A549 (cell line): ENCODE measurements at regions not wholly inside any gene's neighbourhood (a gene's known extent, or its start where the extent isn't known, plus 50 kb on each side); places are given as distances from the start of the nearest gene placed in this dataset.

ENCODE experiments used
- ATAC-seq, 2 experiments: fragments of 200-7000 bp in 1 of 2; fragments of >200 bp in 1 of 2; cut with Nextera tagmentation in 1 of 2; cut with Tn5 transposase in 1 of 2; 3 replicates each; pipeline versions ENCODE4 v1.8.0 to v1.9.1; 2018 to 2020; ENCODE audit warnings: mild to moderate bottlenecking in 1 of 2, moderate library complexity in 1 of 2
- CTCF ChIA-PET: fragments of 300-600 bp; sonication (Branson Sonifier 250); formaldehyde crosslinking; extraction: SDS; loops from one replicate; lab custom pipeline; 2021; ENCODE audit warnings: antibody characterized with exemption, inconsistent platforms; lab: Yijun Ruan, JAX
- POLR2A ChIA-PET: fragments of 350-600 bp; formaldehyde crosslinking; extraction: SDS; loops from one replicate; lab custom pipeline; 2021; ENCODE audit warnings: antibody characterized with exemption, inconsistent platforms; lab: Yijun Ruan, JAX
- DNase-seq, 2 experiments: peaks; one replicate each; pipeline versions ENCODE4 v3.0.0 to v3.0.0-alpha.2; 2011 to 2016; ENCODE audit warnings: low read depth in 1 of 2, low spot score in 1 of 2
- FAIRE-seq: peaks from 2 replicates; lab custom pipeline; 2011; peaks lifted over from hg19 to GRCh38; lab: Jason Lieb, UNC
- H3K27ac ChIP-seq, 2 experiments: fragments of >200 bp; sonication (Bioruptor Twin); formaldehyde crosslinking; 3 replicates each; pipeline ENCODE4 v1.5.1; 2016 to 2017
- H3K4me1 ChIP-seq: fragments of >200 bp; sonication (Bioruptor Twin); formaldehyde crosslinking; 3 replicates; pipeline ENCODE4 v1.6.1; 2016
- H3K4me2 ChIP-seq: fragments of >200 bp; sonication (Bioruptor Twin); formaldehyde crosslinking; 3 replicates; pipeline ENCODE4 v1.6.1; 2016
- H3K4me3 ChIP-seq: fragments of >200 bp; sonication (Bioruptor Twin); formaldehyde crosslinking; 3 replicates; pipeline ENCODE4 v1.5.1; 2016
- H3K9me3 ChIP-seq: fragments of >200 bp; sonication (Bioruptor Twin); formaldehyde crosslinking; 3 replicates; pipeline ENCODE4 v1.6.1; 2016
- BCL3 ChIP-seq: fragments of >200 bp; sonication (Bioruptor Twin); formaldehyde crosslinking; IDR thresholded peaks from 3 replicates; pipeline ENCODE4 v1.6.1; 2016
- BHLHE40 ChIP-seq: IDR thresholded peaks from 2 replicates; pipeline ENCODE4 v1.6.1; 2012; ENCODE audit warnings: low read depth, low read length, inconsistent platforms
- CBX2 ChIP-seq: fragments of 200-600 bp; sonication (generic); IDR thresholded peaks from 2 replicates; pipeline ENCODE4 v1.6.1; 2016; ENCODE audit warnings: low read depth, mild to moderate bottlenecking, borderline replicate concordance
- CHD2 ChIP-seq: fragments of 150-350 bp; IDR thresholded peaks from 2 replicates; pipeline ENCODE4 v1.6.1; 2014; ENCODE audit warnings: low read length; ENCODE audit not compliant: partially characterized antibody
- CHD4 ChIP-seq: fragments of 200-600 bp; sonication (generic); IDR thresholded peaks from 2 replicates; pipeline ENCODE4 v1.6.1; 2016; ENCODE audit warnings: antibody characterized with exemption, mild to moderate bottlenecking, borderline replicate concordance
- CTCF ChIP-seq: fragments of >200 bp; sonication (Bioruptor Twin); formaldehyde crosslinking; IDR thresholded peaks from 3 replicates; pipeline ENCODE4 v1.5.1; 2016
- E2F6 ChIP-seq: IDR thresholded peaks from 2 replicates; pipeline ENCODE4 v1.6.1; 2012; ENCODE audit warnings: low read depth, borderline replicate concordance
- EHMT2 ChIP-seq: fragments of 200-600 bp; sonication (generic); IDR thresholded peaks from 2 replicates; pipeline ENCODE4 v1.6.1; 2016; ENCODE audit warnings: antibody characterized with exemption, low read depth, mild to moderate bottlenecking, moderate library complexity
- FOSL2 ChIP-seq, 2 experiments: fragments of 450-650 bp in 1 of 2; fragments of >200 bp in 1 of 2; sonication (Bioruptor Twin) in 1 of 2; formaldehyde crosslinking; IDR thresholded peaks; 2 replicates each; pipeline versions ENCODE4 v1.5.0 to v1.6.1; 2016 to 2020; ENCODE audit warnings: mild to moderate bottlenecking in 1 of 2, moderate library complexity in 1 of 2
- FOXS1 ChIP-seq: fragments of 250-450 bp; sonication (Bioruptor Pico); IDR thresholded peaks from 2 replicates; pipeline ENCODE4 v1.5.0; 2020; ENCODE audit warnings: mild to moderate bottlenecking, moderate library complexity
- HES2 ChIP-seq: fragments of >200 bp; sonication (Bioruptor Twin); formaldehyde crosslinking; IDR thresholded peaks from 2 replicates; pipeline ENCODE4 v1.6.1; 2016
- HMGXB4 ChIP-seq: fragments of 250-450 bp; sonication (Bioruptor Pico); IDR thresholded peaks from 2 replicates; pipeline ENCODE4 v1.5.0; 2021; ENCODE audit warnings: mild to moderate bottlenecking, moderate library complexity, borderline replicate concordance
- HOXA7 ChIP-seq: fragments of 250-450 bp; sonication (Bioruptor Pico); IDR thresholded peaks from 2 replicates; pipeline ENCODE4 v1.5.0; 2020; ENCODE audit warnings: mild to moderate bottlenecking, moderate library complexity
- HOXB13 ChIP-seq: fragments of 250-450 bp; sonication (Bioruptor Pico); IDR thresholded peaks from 2 replicates; pipeline ENCODE4 v1.5.0; 2020; ENCODE audit warnings: low read depth, mild to moderate bottlenecking, moderate library complexity
- HOXB5 ChIP-seq: fragments of 250-450 bp; sonication (Bioruptor Pico); IDR thresholded peaks from 2 replicates; pipeline ENCODE4 v1.5.0; 2020; ENCODE audit warnings: mild to moderate bottlenecking, moderate library complexity
- KDM5A ChIP-seq: fragments of 200-600 bp; sonication (generic); IDR thresholded peaks from 2 replicates; pipeline ENCODE4 v1.6.1; 2016; ENCODE audit warnings: antibody characterized with exemption, mild to moderate bottlenecking
- MAX ChIP-seq: IDR thresholded peaks from 2 replicates; pipeline ENCODE4 v1.6.1; 2012
- MYC ChIP-seq: IDR thresholded peaks from 2 replicates; pipeline ENCODE4 v1.6.1; 2012; ENCODE audit warnings: mild to moderate bottlenecking, inconsistent platforms, low read length, improper control_type of control experiment, borderline replicate concordance
- POLR2AphosphoS2 ChIP-seq: conservative IDR thresholded peaks from 2 replicates; pipeline ENCODE4 v1.6.1; 2012; ENCODE audit warnings: low read length, improper control_type of control experiment, inconsistent platforms
- RFX5 ChIP-seq: fragments of 450-650 bp; IDR thresholded peaks from 2 replicates; pipeline ENCODE4 v1.7.1; 2014; ENCODE audit warnings: antibody characterized with exemption, mild to moderate bottlenecking, moderate library complexity
- RNF2 ChIP-seq: fragments of 200-600 bp; sonication (generic); IDR thresholded peaks from 2 replicates; pipeline ENCODE4 v1.6.1; 2016; ENCODE audit warnings: low read depth, mild to moderate bottlenecking, antibody characterized with exemption, moderate library complexity, borderline replicate concordance
- ZC3H11A ChIP-seq: fragments of 450-650 bp; IDR thresholded peaks from 2 replicates; pipeline ENCODE4 v1.6.1; 2014; ENCODE audit warnings: antibody characterized with exemption, mild to moderate bottlenecking
- WGBS: methylation state at CpG from one replicate; pipeline ENCODE4 v1.1.6; 2017; ENCODE audit errors: missing lambda C conversion rate; 5-methylcytosine and 5-hydroxymethylcytosine counted together

- no peak overlapping the region for H3K4me3 ChIP-seq
- H3K9me3 ChIP-seq, result no peaks in the 10 kb centered on the region
- POLR2A ChIA-PET, result no interaction called here
- WGBS, result 5% methylated on average over 3 of the region's 3 CpGs
- FAIRE-seq, result no peak
- TF ChIP-seq CBX2, result no peak
- TF ChIP-seq, all 56 proteins: peak for 0
- no peaks in the 10 kb centered on the region for H3K4me1 ChIP-seq
- CTCF ChIA-PET, result no interaction called here
- no peak overlapping the region for H3K27ac ChIP-seq
- DNase-seq (no peak), ATAC-seq (no peak)
- H3K4me2 ChIP-seq, result no peak overlapping the region
Observed at GRCh38 chr16:6852643-6853225, 479.9 kb upstream of the RBFOX1 start.

GRCh38 chr16:6846452-6846851 is 486.2 kb upstream of the RBFOX1 start:
- Histone ChIP-seq H3K27ac (no peak overlapping the region), H3K4me1 (no peaks in the 10 kb centered on the region), H3K4me3 (no peak overlapping the region), H3K9me3 (no peaks in the 10 kb centered on the region), H3K4me2 (no peak overlapping the region)
- FAIRE-seq, result no peak
- TF ChIP-seq FOSL2 (IDR thresholded peaks at IDR 0.05) (no peak), FOSL2 (CRISPR knock-in tag; IDR thresholded peaks at IDR 0.05) (no peak), BCL3 (no peak), CHD2 (no peak), HES2 (no peak), MYC (no peak), HOXB5 (CRISPR knock-in tag) (no peak), CTCF (no peak)
- ChIA-PET POLR2A (no interaction called here), CTCF (no interaction called here)
- DNase-seq, result no peak
- ATAC-seq, result no peak
- WGBS, result under 1% methylated on average over 8 of the region's 8 CpGs

GRCh38 chr16:6841392-6841791 is 491.3 kb upstream of the RBFOX1 start:
- 44% methylated on average over 6 of the region's 6 CpGs for WGBS
- ChIA-PET CTCF (no interaction called here), POLR2A (no interaction called here)
- ATAC-seq (no peak), DNase-seq (no peak), FAIRE-seq (no peak)
- Histone ChIP-seq H3K4me2 (no peak overlapping the region), H3K4me1 (no peaks in the 10 kb centered on the region), H3K9me3 (no peaks in the 10 kb centered on the region; the same call in 2 of the 3 replicates), H3K27ac (no peak overlapping the region), H3K4me3 (no peak overlapping the region)
- TF ChIP-seq HOXB13 (CRISPR knock-in tag) (no peak), BHLHE40 (no peak), POLR2AphosphoS2 (no peak), RNF2 (no peak), EHMT2 (no peak), CHD4 (no peak), FOSL2 (IDR thresholded peaks at IDR 0.05) (no peak), FOSL2 (CRISPR knock-in tag; IDR thresholded peaks at IDR 0.05) (no peak), E2F6 (no peak), CBX2 (no peak), ZC3H11A (no peak), HMGXB4 (CRISPR knock-in tag) (no peak), FOXS1 (CRISPR knock-in tag) (no peak), MAX (no peak), RFX5 (no peak), KDM5A (no peak), MYC (no peak), CTCF (no peak), HOXA7 (CRISPR knock-in tag) (no peak)
